Subcutaneous abdominal adipose tissue (tissue), 5 donors: ENCODE measurements at regions not wholly inside any gene's neighbourhood (a gene's known extent, or its start where the extent isn't known, plus 50 kb on each side); places are given as distances from the start of the nearest gene placed in this dataset.
"Not testable (repeated sequence)": the region's sequence is repeated elsewhere in the genome, so short reads cannot be mapped to it uniquely, and the experiment has no call there.

Experiments used
- H3K27ac ChIP-seq: one replicate; pipeline ENCODE4 v1.7.0; 2013; ENCODE audit warnings: low read depth, mild to moderate bottlenecking, inconsistent platforms, low read length, moderate library complexity
- H3K27me3 ChIP-seq, 5 donors: one replicate each; pipeline ENCODE4 v1.7.0; 2013; ENCODE audit warnings: low read length in 5 of 5, inconsistent platforms in 1 of 5; ENCODE audit not compliant: control insufficient read depth in 5 of 5, insufficient read depth in 4 of 5
- H3K36me3 ChIP-seq, 5 donors: one replicate each; pipeline ENCODE4 v1.7.0; 2013; ENCODE audit warnings: low read length in 5 of 5; ENCODE audit not compliant: control insufficient read depth in 5 of 5, insufficient read depth in 5 of 5
- H3K4me1 ChIP-seq, 5 donors: one replicate each; pipeline ENCODE4 v1.7.0; 2013; ENCODE audit warnings: low read length in 5 of 5, mild to moderate bottlenecking in 3 of 5, moderate library complexity in 1 of 5; ENCODE audit not compliant: control insufficient read depth in 5 of 5, insufficient read depth in 5 of 5
- H3K4me3 ChIP-seq, 5 donors: one replicate each; pipeline ENCODE4 v1.7.0; 2013; ENCODE audit warnings: low read length in 5 of 5, low read depth in 1 of 5
- H3K9ac ChIP-seq, 5 donors: one replicate each; pipeline ENCODE4 v1.7.0; 2013; ENCODE audit warnings: low read length in 5 of 5, mild to moderate bottlenecking in 4 of 5, moderate library complexity in 3 of 5
- H3K9me3 ChIP-seq, 5 donors: one replicate each; pipeline ENCODE4 v1.7.0; 2013; ENCODE audit warnings: low read length in 5 of 5; ENCODE audit not compliant: control insufficient read depth in 5 of 5
- donor health status: healthy.
- donor health status: healthy.
- donor health status: healthy.
- donor health status: healthy.
- donor health status: healthy.

GRCh38 chr10:125605167-125605566, 77.8 kb downstream of the TEX36 start:
- Histone ChIP-seq H3K27ac (no peak overlapping the region), H3K9me3 (peaks cover 0 to 10% (median 7%) of the 10 kb centered on the region in 5 donors), H3K27me3 (peaks cover 0 to 6% (median 2%) of the 10 kb centered on the region in 5 donors), H3K4me1 (no peaks in the 10 kb centered on the region), H3K4me3 (no peak overlapping the region), H3K9ac (no peak overlapping the region), H3K36me3 (no peaks in the 10 kb centered on the region)

- no peaks in the 10 kb centered on the region for H3K36me3 ChIP-seq
- H3K4me1 ChIP-seq, result no peaks in the 10 kb centered on the region
- peaks cover 0 to 20% (median 12%) of the 10 kb centered on the region in 5 donors for H3K9me3 ChIP-seq
- H3K9ac ChIP-seq, result no peak overlapping the region
- H3K27ac ChIP-seq, result no peak overlapping the region
- H3K27me3 ChIP-seq, result peaks cover 0 to 6% (median 2%) of the 10 kb centered on the region in 5 donors
- no peak overlapping the region for H3K4me3 ChIP-seq
These were observed 80.1 kb downstream of the TEX36 start for GRCh38 chr10:125602825-125603224.

- Histone ChIP-seq H3K4me3 (no peak overlapping the region), H3K27me3 (peaks cover 0 to 6% (median 0%) of the 10 kb centered on the region in 5 donors), H3K9ac (no peak overlapping the region), H3K9me3 (peaks cover 3 to 38% (median 27%) of the 10 kb centered on the region in 5 donors), H3K27ac (no peak overlapping the region), H3K36me3 (no peaks in the 10 kb centered on the region), H3K4me1 (no peaks in the 10 kb centered on the region)
These were observed 83.8 kb downstream of the TEX36 start for GRCh38 chr10:125599194-125599593.

- H3K4me3 ChIP-seq, result no peak overlapping the region
- peaks cover 3 to 37% (median 26%) of the 10 kb centered on the region in 5 donors for H3K9me3 ChIP-seq
- H3K4me1 ChIP-seq, result no peaks in the 10 kb centered on the region
- no peaks in the 10 kb centered on the region for H3K36me3 ChIP-seq
- H3K27me3 ChIP-seq, result no peaks in the 10 kb centered on the region
- no peak overlapping the region for H3K9ac ChIP-seq
- H3K27ac ChIP-seq, result no peak overlapping the region
These were observed 87.1 kb downstream of the TEX36 start for GRCh38 chr10:125595911-125596310.

- no peak overlapping the region for H3K9ac ChIP-seq
- H3K4me3 ChIP-seq, result no peak overlapping the region
- H3K27me3 ChIP-seq, result no peaks in the 10 kb centered on the region
- no peaks in the 10 kb centered on the region for H3K36me3 ChIP-seq
- no peaks in the 10 kb centered on the region for H3K4me1 ChIP-seq
- peaks cover 3 to 25% (median 16%) of the 10 kb centered on the region in 5 donors for H3K9me3 ChIP-seq
- H3K27ac ChIP-seq, result no peak overlapping the region
These were observed 89.3 kb downstream of the TEX36 start for GRCh38 chr10:125593644-125594043.

GRCh38 chr10:125592897-125593296, 90.1 kb downstream of the TEX36 start:
- no peak overlapping the region for H3K9ac ChIP-seq
- no peaks in the 10 kb centered on the region for H3K4me1 ChIP-seq
- H3K27me3 ChIP-seq, result no peaks in the 10 kb centered on the region
- H3K36me3 ChIP-seq, result no peaks in the 10 kb centered on the region
- H3K4me3 ChIP-seq, result no peak overlapping the region
- no peak overlapping the region for H3K27ac ChIP-seq
- H3K9me3 ChIP-seq, result peaks cover 3 to 25% (median 16%) of the 10 kb centered on the region in 5 donors

- H3K27me3 ChIP-seq, result no peaks in the 10 kb centered on the region
- peaks cover 3 to 17% (median 14%) of the 10 kb centered on the region in 5 donors for H3K9me3 ChIP-seq
- no peak overlapping the region for H3K9ac ChIP-seq
- H3K4me1 ChIP-seq, result no peaks in the 10 kb centered on the region
- no peak overlapping the region for H3K27ac ChIP-seq
- no peaks in the 10 kb centered on the region for H3K36me3 ChIP-seq
- H3K4me3 ChIP-seq, result no peak overlapping the region
These were observed 91.1 kb downstream of the TEX36 start for GRCh38 chr10:125591886-125592285.

GRCh38 chr10:125588738-125589137, 94.2 kb downstream of the TEX36 start:
- not testable (repeated sequence) for H3K9me3 ChIP-seq, H3K4me1 ChIP-seq, H3K27ac ChIP-seq, H3K4me3 ChIP-seq, H3K36me3 ChIP-seq, H3K27me3 ChIP-seq, H3K9ac ChIP-seq

- no peak overlapping the region for H3K27ac ChIP-seq
- no peaks in the 10 kb centered on the region for H3K4me1 ChIP-seq
- H3K9me3 ChIP-seq, result peaks cover 0 to 3% (median 0%) of the 10 kb centered on the region in 5 donors
- no peak overlapping the region for H3K9ac ChIP-seq
- H3K4me3 ChIP-seq, result no peak overlapping the region
- H3K27me3 ChIP-seq, result no peaks in the 10 kb centered on the region
- H3K36me3 ChIP-seq, result no peaks in the 10 kb centered on the region
These were observed 98.0 kb downstream of the TEX36 start for GRCh38 chr10:125584954-125585353.

- no peak overlapping the region for H3K27ac ChIP-seq
- peaks cover 0 to 13% (median 0%) of the 10 kb centered on the region in 5 donors for H3K9me3 ChIP-seq
- H3K36me3 ChIP-seq, result no peaks in the 10 kb centered on the region
- H3K4me1 ChIP-seq, result no peaks in the 10 kb centered on the region
- peaks cover 0 to 2% (median 0%) of the 10 kb centered on the region in 5 donors for H3K27me3 ChIP-seq
- H3K4me3 ChIP-seq, result no peak overlapping the region
- no peak overlapping the region for H3K9ac ChIP-seq
These were observed 104.2 kb downstream of the TEX36 start for GRCh38 chr10:125578658-125579315.
